H9 (cell line): ENCODE measurements at regions not wholly inside any gene's neighbourhood (a gene's known extent, or its start where the extent isn't known, plus 50 kb on each side); places are given as distances from the start of the nearest gene placed in this dataset.

Experiments used
- DNase-seq: peaks from one replicate; pipeline ENCODE4 v3.0.0-alpha.2; 2017
- H2AFZ ChIP-seq: one replicate; pipeline ENCODE4 v1.6.1; 2013; ENCODE audit warnings: mild to moderate bottlenecking, low read length, control low read depth, moderate library complexity
- H2AK5ac ChIP-seq: 2 replicates; pipeline ENCODE4 v1.6.1; 2013; ENCODE audit warnings: low read length, control low read depth, mixed read lengths; ENCODE audit not compliant: insufficient read length
- H2BK120ac ChIP-seq: one replicate; pipeline ENCODE4 v1.6.1; 2013; ENCODE audit warnings: low read depth, mild to moderate bottlenecking, low read length, control low read depth, inconsistent platforms; ENCODE audit not compliant: poor library complexity, severe bottlenecking
- H2BK12ac ChIP-seq: 2 replicates; pipeline ENCODE4 v1.6.1; 2013; ENCODE audit warnings: low read length, control low read depth, mixed read lengths, low read depth; ENCODE audit not compliant: insufficient read length
- H2BK15ac ChIP-seq: 2 replicates; pipeline ENCODE4 v1.6.1; 2013; ENCODE audit warnings: low read depth, low read length, control low read depth
- H2BK20ac ChIP-seq: one replicate; pipeline ENCODE4 v1.6.1; 2013; ENCODE audit warnings: low read depth, mild to moderate bottlenecking, low read length, control low read depth, inconsistent platforms; ENCODE audit not compliant: poor library complexity, severe bottlenecking
- H2BK5ac ChIP-seq: 2 replicates; pipeline ENCODE4 v1.6.1; 2013; ENCODE audit warnings: low read length, control low read depth, mixed read lengths; ENCODE audit not compliant: insufficient read length
- H3K14ac ChIP-seq: 2 replicates; pipeline ENCODE4 v1.6.1; 2013; ENCODE audit warnings: low read length, control low read depth; ENCODE audit not compliant: insufficient read depth
- H3K18ac ChIP-seq: 2 replicates; pipeline ENCODE4 v1.6.1; 2013; ENCODE audit warnings: low read depth, mild to moderate bottlenecking, mixed read lengths, low read length, control low read depth; ENCODE audit not compliant: insufficient read length
- H3K23ac ChIP-seq: 2 replicates; pipeline ENCODE4 v1.6.1; 2013; ENCODE audit warnings: low read length, control low read depth, mixed read lengths, low read depth; ENCODE audit not compliant: insufficient read length
- H3K23me2 ChIP-seq: 2 replicates; pipeline ENCODE4 v1.6.1; 2013; ENCODE audit warnings: low read depth, mild to moderate bottlenecking, mixed read lengths, low read length, control low read depth; ENCODE audit not compliant: insufficient read length, poor library complexity, severe bottlenecking
- H3K27ac ChIP-seq: 2 replicates; pipeline ENCODE4 v1.5.1; 2013; ENCODE audit warnings: low read length, control low read depth, mixed read lengths, low read depth; ENCODE audit not compliant: insufficient read length
- H3K27me3 ChIP-seq: 2 replicates; pipeline ENCODE4 v1.6.1; 2013; ENCODE audit warnings: low read length, control low read depth, inconsistent platforms; ENCODE audit not compliant: insufficient read depth
- H3K4ac ChIP-seq: 2 replicates; pipeline ENCODE4 v1.6.1; 2013; ENCODE audit warnings: low read depth, mild to moderate bottlenecking, control low read depth, inconsistent platforms, low read length, moderate library complexity
- H3K4me1 ChIP-seq: 2 replicates; pipeline ENCODE4 v1.6.1; 2013; ENCODE audit warnings: low read length, control low read depth, inconsistent platforms; ENCODE audit not compliant: insufficient read depth
- H3K4me2 ChIP-seq: 2 replicates; pipeline ENCODE4 v1.6.1; 2013; ENCODE audit warnings: low read length, control low read depth, mixed read lengths; ENCODE audit not compliant: insufficient read length, insufficient read depth
- H3K56ac ChIP-seq: 2 replicates; pipeline ENCODE4 v1.6.1; 2013; ENCODE audit warnings: low read depth, mild to moderate bottlenecking, mixed read lengths, low read length, control low read depth; ENCODE audit not compliant: insufficient read length
- H3K79me1 ChIP-seq: 2 replicates; pipeline ENCODE4 v1.6.1; 2013; ENCODE audit warnings: low read depth, mild to moderate bottlenecking, moderate library complexity, low read length, control low read depth, inconsistent platforms; ENCODE audit not compliant: insufficient read depth, poor library complexity, severe bottlenecking
- H3K79me2 ChIP-seq: 2 replicates; pipeline ENCODE4 v1.6.1; 2013; ENCODE audit warnings: low read length, control low read depth, inconsistent platforms; ENCODE audit not compliant: insufficient read depth
- H3K9ac ChIP-seq: 2 replicates; pipeline ENCODE4 v1.6.1; 2013; ENCODE audit warnings: low read length, control low read depth, mixed read lengths; ENCODE audit not compliant: insufficient read length; ENCODE audit errors: extremely low read depth
- H3K9me3 ChIP-seq: one replicate; pipeline ENCODE4 v1.6.1; 2013; ENCODE audit warnings: low read depth, low read length, inconsistent platforms; ENCODE audit not compliant: control insufficient read depth
- H3T11ph ChIP-seq: one replicate; pipeline ENCODE4 v1.6.1; 2013; ENCODE audit warnings: mild to moderate bottlenecking, low read length, control low read depth, inconsistent platforms
- H4K20me1 ChIP-seq: one replicate; pipeline ENCODE4 v1.6.1; 2013; ENCODE audit not compliant: control insufficient read depth, insufficient read length, insufficient read depth
- H4K5ac ChIP-seq: 2 replicates; pipeline ENCODE4 v1.6.1; 2013; ENCODE audit warnings: low read depth, mild to moderate bottlenecking, mixed read lengths, low read length, control low read depth; ENCODE audit not compliant: insufficient read length
- H4K8ac ChIP-seq: replicated peaks from 2 replicates; pipeline ENCODE4 v1.6.1; 2013; ENCODE audit warnings: low read length, control low read depth, mixed read lengths, low read depth; ENCODE audit not compliant: insufficient read length
- H4K91ac ChIP-seq: 2 replicates; pipeline ENCODE4 v1.6.1; 2013; ENCODE audit warnings: low read depth, mild to moderate bottlenecking, moderate library complexity, mixed read lengths, low read length, control low read depth; ENCODE audit not compliant: insufficient read length
- H3K27ac Mint-ChIP-seq, 3 experiments: 2 replicates in 2 of 3; 3 replicates in 1 of 3; pipeline ENCODE4 v1.8.0; 2020 to 2021; ENCODE audit warnings: mixed read lengths in 3 of 3, mild to moderate bottlenecking in 1 of 3, moderate library complexity in 1 of 3
- H3K27me3 Mint-ChIP-seq: 2 replicates; pipeline ENCODE4 v1.8.0; 2021; ENCODE audit warnings: low read depth, mild to moderate bottlenecking, moderate library complexity, mixed read lengths
- H3K36me3 Mint-ChIP-seq, 3 experiments: 2 replicates in 2 of 3; 3 replicates in 1 of 3; pipeline ENCODE4 v1.8.0; 2020 to 2021; ENCODE audit warnings: low read depth in 3 of 3, mixed read lengths in 3 of 3; ENCODE audit not compliant: insufficient read depth in 1 of 3
- H3K4me1 Mint-ChIP-seq, 2 experiments: 2 replicates each; pipeline ENCODE4 v1.8.0; 2020; ENCODE audit warnings: mixed read lengths in 2 of 2
- H3K4me3 Mint-ChIP-seq, 2 experiments: 2 replicates in 1 of 2; 3 replicates in 1 of 2; pipeline ENCODE4 v1.8.0; 2020 to 2021; ENCODE audit warnings: mild to moderate bottlenecking in 2 of 2, mixed read lengths in 2 of 2, moderate library complexity in 1 of 2
- H3K9me3 Mint-ChIP-seq, 2 experiments: 2 replicates in 1 of 2; 3 replicates in 1 of 2; pipeline ENCODE4 v1.8.0; 2020; ENCODE audit warnings: mild to moderate bottlenecking in 2 of 2, mixed read lengths in 2 of 2, moderate library complexity in 1 of 2
- WGBS: extraction: QIAGEN DNeasy Blood & Tissue Kit; methylation state at CpG from one replicate; pipeline ENCODE4 v1.1.7; 2013; ENCODE audit warnings: missing lambda C conversion rate, low lambda C conversion rate, mixed read lengths; ENCODE audit not compliant: insufficient read length; ENCODE audit errors: extremely low coverage; 5-methylcytosine and 5-hydroxymethylcytosine counted together
- TF ChIP-seq, protein P1 (sequence below): fragments of 200-600 bp; sonication (generic); conservative IDR thresholded peaks from 3 replicates; pipeline ENCODE4 v1.8.0; 2021; ENCODE audit warnings: antibody characterized with exemption, mild to moderate bottlenecking

DNA sequence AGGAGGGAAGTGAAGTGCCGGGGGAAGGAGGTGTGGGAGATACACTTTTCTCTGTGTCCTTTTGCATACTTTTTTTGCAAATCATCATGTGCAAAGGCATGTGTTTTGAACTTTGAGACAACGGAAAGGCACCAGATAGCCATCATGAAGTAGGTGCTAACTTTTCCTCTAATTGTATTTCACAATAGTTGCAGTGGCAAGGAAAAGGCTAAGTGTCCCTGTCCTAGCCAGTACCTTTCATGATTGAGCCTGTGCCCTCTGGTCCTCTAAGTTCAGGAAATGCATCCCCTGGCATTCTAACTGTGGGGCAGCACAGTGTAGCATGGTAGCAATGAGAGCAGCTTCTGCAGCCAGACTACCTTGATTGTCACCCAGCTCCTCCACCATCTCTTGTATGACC is 186.2 kb downstream of the ADSS2 start:
- no peak overlapping the region for H3K4me3 Mint-ChIP-seq
- Histone ChIP-seq H2BK15ac (no peak overlapping the region), H3K27me3 (no peaks in the 10 kb centered on the region), H2BK20ac (no peak overlapping the region), H4K8ac (no peak overlapping the region), H3K23ac (no peak overlapping the region), H3K9me3 (no peaks in the 10 kb centered on the region), H4K91ac (no peak overlapping the region), H3K23me2 (no peaks in the 10 kb centered on the region), H3K4me1 (no peaks in the 10 kb centered on the region), H3K79me1 (no peaks in the 10 kb centered on the region), H3T11ph (no peak overlapping the region), H3K14ac (no peak overlapping the region), H2BK120ac (no peak overlapping the region), H3K56ac (no peak overlapping the region), H3K79me2 (no peaks in the 10 kb centered on the region), H3K18ac (no peak overlapping the region), H3K4me2 (no peak overlapping the region), H2AK5ac (no peak overlapping the region), H3K9ac (no peak overlapping the region), H2AFZ (no peak overlapping the region), H4K5ac (no peak overlapping the region), H2BK5ac (no peak overlapping the region), H3K4ac (no peak overlapping the region), H2BK12ac (no peak overlapping the region), H4K20me1 (no peaks in the 10 kb centered on the region), H3K27ac (no peak overlapping the region)
- WGBS: no CpG with 5 or more reads among the region's 2 CpGs
- H3K27ac Mint-ChIP-seq: no peak overlapping the region
- no peak for DNase-seq
- H3K27me3 Mint-ChIP-seq: no peaks in the 10 kb centered on the region
- H3K4me1 Mint-ChIP-seq: no peaks in the 10 kb centered on the region
- peaks cover 0 to 5% (median 0%) of the 10 kb centered on the region in 3 experiments; a peak in 1 of 7 replicates for H3K36me3 Mint-ChIP-seq
- H3K9me3 Mint-ChIP-seq: peaks cover 0 to 3% of the 10 kb centered on the region in 2 experiments; a peak in 3 of 5 replicates
- TF ChIP-seq, protein P1, sequence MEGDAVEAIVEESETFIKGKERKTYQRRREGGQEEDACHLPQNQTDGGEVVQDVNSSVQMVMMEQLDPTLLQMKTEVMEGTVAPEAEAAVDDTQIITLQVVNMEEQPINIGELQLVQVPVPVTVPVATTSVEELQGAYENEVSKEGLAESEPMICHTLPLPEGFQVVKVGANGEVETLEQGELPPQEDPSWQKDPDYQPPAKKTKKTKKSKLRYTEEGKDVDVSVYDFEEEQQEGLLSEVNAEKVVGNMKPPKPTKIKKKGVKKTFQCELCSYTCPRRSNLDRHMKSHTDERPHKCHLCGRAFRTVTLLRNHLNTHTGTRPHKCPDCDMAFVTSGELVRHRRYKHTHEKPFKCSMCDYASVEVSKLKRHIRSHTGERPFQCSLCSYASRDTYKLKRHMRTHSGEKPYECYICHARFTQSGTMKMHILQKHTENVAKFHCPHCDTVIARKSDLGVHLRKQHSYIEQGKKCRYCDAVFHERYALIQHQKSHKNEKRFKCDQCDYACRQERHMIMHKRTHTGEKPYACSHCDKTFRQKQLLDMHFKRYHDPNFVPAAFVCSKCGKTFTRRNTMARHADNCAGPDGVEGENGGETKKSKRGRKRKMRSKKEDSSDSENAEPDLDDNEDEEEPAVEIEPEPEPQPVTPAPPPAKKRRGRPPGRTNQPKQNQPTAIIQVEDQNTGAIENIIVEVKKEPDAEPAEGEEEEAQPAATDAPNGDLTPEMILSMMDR: no peak
